ENCODE measurements at regions not wholly inside any gene's neighbourhood (a gene's known extent, or its start where the extent isn't known, plus 50 kb on each side); places are given as distances from the start of the nearest gene placed in this dataset.

DNA sequence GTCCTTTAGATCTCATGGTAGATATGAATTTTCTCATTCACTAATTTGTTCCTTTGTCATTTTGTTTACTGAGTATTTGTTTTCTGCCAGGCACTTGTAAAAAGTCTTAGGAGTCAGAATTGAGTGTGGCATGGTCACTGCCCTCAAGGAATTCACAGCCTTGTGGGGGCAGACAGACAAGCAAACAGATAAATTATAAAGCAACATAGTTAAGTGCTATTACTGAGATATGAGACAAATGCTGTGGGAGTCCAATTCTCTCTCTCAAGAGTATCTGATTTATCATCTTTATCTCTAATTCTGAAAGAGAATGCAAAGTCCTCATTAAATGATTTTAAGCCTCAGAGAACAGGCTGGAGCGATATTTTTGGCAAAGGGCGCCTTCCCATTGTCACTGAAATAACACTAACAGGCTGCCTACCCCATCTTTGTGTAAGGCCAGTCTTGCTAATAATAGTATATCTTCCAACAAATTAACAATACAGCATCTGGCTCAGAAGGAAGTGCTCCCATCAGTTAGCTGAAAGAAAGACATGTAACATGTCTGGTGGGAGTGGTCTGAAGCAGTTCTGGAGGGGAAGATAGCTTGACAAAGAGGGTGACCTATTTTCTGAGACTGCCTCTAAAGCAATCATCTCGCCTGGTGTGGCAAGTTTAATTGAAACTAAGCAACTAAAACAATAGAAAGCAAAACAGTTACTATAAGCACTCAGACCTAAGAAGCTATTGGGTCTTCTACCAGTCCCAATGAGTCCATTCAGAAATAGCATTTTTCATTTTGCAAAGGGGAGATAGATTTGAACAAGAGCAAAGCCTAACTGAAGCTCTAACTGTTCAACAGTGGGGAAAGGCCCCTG is 61.5 kb upstream of the AMOT start:
- 63% methylated on average over 3 of the region's 3 CpGs; no CpG with 5 or more reads in 1 of the 2 donors for WGBS, 2 donors (ENCODE audit: low coverage in 1 of 2)
- no peak for DNase-seq
- Histone ChIP-seq H3K4me3 (no peak overlapping the region), H3K27me3 (no peaks in the 10 kb centered on the region), H3K36me3 (no peaks in the 10 kb centered on the region), H3K27ac (no peak overlapping the region), H3K4me1 (no peaks in the 10 kb centered on the region), H3K9me3 (no peaks in the 10 kb centered on the region)
- intact Hi-C loops (cut with DNase I; ENCODE audit: low total_unique reads): no loop called here
- TF ChIP-seq, protein P1, sequence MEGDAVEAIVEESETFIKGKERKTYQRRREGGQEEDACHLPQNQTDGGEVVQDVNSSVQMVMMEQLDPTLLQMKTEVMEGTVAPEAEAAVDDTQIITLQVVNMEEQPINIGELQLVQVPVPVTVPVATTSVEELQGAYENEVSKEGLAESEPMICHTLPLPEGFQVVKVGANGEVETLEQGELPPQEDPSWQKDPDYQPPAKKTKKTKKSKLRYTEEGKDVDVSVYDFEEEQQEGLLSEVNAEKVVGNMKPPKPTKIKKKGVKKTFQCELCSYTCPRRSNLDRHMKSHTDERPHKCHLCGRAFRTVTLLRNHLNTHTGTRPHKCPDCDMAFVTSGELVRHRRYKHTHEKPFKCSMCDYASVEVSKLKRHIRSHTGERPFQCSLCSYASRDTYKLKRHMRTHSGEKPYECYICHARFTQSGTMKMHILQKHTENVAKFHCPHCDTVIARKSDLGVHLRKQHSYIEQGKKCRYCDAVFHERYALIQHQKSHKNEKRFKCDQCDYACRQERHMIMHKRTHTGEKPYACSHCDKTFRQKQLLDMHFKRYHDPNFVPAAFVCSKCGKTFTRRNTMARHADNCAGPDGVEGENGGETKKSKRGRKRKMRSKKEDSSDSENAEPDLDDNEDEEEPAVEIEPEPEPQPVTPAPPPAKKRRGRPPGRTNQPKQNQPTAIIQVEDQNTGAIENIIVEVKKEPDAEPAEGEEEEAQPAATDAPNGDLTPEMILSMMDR (IDR thresholded peaks at IDR 0.05): no peak
- TF ChIP-seq EP300 (IDR thresholded peaks at IDR 0.05; ENCODE audit: low read depth) (no peak), POLR2A (IDR thresholded peaks at IDR 0.05) (no peak), POLR2AphosphoS5 (IDR thresholded peaks at IDR 0.05) (no peak)
- in situ Hi-C loops (cut with MboI; ENCODE audit: low pct_ligation_motif_present in 1 of 4, low pct_unique_long_range_greater_than_20kb in 1 of 4, low sequenced_read_pairs in 3 of 4): no loop called here

DNA sequence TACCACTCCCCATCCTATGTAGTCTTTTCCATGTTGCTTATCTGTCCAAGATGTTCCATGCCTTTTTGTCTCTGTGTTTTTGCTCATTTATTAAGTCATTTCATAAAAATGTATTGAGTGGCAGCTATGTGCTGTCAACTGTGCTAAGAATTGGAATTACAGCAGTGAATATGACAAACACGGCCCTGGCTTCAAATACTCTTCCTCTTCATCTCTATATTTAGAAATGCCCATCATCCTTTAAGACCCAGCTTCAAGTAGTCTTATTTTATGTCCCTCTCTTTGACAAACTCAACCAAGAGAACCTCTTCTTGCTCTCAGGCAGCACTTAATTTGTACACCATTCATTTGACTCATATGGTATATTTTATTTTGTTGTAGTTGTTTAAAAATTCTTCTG is 55.4 kb upstream of the AMOT start:
- H3K36me3 ChIP-seq: no peaks in the 10 kb centered on the region
- no peak for DNase-seq
- H3K4me1 ChIP-seq: no peaks in the 10 kb centered on the region
- TF ChIP-seq EP300 (IDR thresholded peaks at IDR 0.05; ENCODE audit: low read depth) (no peak), POLR2A (IDR thresholded peaks at IDR 0.05) (no peak), POLR2AphosphoS5 (IDR thresholded peaks at IDR 0.05) (no peak)
- TF ChIP-seq, protein P1 (IDR thresholded peaks at IDR 0.05): no peak
- no peaks in the 10 kb centered on the region for H3K27me3 ChIP-seq
- no peak overlapping the region for H3K27ac ChIP-seq
- H3K4me3 ChIP-seq: no peak overlapping the region
- WGBS, 2 donors (ENCODE audit: low coverage in 1 of 2): 63% methylated on average over 1 of the region's 1 CpG; no CpG with 5 or more reads in 1 of the 2 donors
- in situ Hi-C loops (cut with MboI; ENCODE audit: low pct_ligation_motif_present in 1 of 4, low pct_unique_long_range_greater_than_20kb in 1 of 4, low sequenced_read_pairs in 3 of 4) (no loop called here), intact Hi-C loops (cut with DNase I; ENCODE audit: low total_unique reads) (no loop called here)
- H3K9me3 ChIP-seq: no peaks in the 10 kb centered on the region

Small RNA genes lying in the stretch of these regions (small RNA-seq; reads per million reads assigned to genes)
- gene AL031183.1 (0 reads per million in 4 donors), gene RF00012 (0 reads per million in 4 donors), gene RF00088 (0 reads per million in 4 donors), gene RN7SL93P (0 reads per million in 4 donors), gene RNU1-57P (0 reads per million in 4 donors), gene RNU6-1015P (0 reads per million in 4 donors)
